HG03097 (cell line): ENCODE measurements at regions not wholly inside any gene's neighbourhood (a gene's known extent, or its start where the extent isn't known, plus 50 kb on each side); places are given as distances from the start of the nearest gene placed in this dataset.

ENCODE experiments used
- ATAC-seq: cut with Tn5 transposase; IDR thresholded peaks from one replicate; pipeline ENCODE4 v1.9.1; 2021; ENCODE audit not compliant: unreplicated experiment, low FRiP score

DNA sequence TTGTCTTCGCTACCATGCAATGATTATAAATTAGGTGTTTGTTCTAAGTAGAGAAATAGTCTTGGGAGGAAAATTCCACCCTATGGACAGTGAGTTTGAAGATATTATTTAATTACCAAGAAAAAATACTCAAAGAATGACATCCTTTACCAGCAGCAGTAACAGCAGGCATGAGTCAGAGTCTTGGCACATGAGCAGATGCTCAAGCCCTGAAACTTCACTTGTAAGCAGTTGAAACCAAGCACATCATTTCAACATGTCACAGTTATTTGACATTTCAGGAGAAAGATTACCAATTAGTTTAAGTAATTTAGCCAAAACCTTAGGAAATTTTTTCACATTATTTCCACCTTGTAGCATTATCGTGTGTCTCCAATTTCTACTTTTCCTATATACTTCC is 99.2 kb downstream of the C12orf50 start:
- no peak for ATAC-seq

DNA sequence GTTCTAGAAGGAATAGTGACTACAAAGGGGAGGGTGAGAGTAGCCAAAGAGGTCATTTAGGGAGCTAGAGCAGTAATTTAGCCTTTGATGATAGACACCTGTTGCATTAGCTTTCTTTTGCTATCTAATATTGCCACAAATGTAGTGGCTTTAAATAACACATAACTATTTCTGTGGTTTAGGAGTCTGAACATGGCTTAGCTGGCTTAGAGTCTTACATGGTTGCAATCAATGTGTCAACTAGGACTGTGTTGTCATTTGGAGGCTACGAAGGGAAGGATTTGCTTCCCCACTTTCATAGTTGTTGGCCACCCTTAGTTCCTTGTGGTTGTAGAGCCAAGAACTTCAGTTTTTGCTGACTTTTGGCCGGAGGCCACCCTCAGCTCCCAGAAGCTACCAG is 99.9 kb downstream of the C12orf50 start:
- no peak for ATAC-seq

DNA sequence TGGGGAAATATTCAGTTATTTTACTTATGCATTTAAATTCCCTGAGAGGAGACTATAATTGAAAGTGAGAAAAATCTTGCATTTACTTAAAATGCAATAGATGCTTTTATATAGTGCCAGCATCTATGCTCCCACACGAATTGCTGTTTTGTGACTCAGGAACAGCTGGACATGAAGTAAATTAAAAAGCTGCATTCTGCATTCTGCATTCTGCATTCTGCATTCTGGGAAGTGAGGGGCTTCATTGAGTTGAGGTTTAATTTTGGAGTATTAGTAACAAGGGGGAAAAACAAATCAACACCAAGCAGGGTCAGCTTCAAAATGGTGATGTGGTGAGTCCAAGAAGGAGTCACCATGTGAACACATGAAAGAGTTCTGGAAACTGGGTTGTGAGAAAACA is 101.2 kb downstream of the C12orf50 start:
- ATAC-seq, result no peak

DNA sequence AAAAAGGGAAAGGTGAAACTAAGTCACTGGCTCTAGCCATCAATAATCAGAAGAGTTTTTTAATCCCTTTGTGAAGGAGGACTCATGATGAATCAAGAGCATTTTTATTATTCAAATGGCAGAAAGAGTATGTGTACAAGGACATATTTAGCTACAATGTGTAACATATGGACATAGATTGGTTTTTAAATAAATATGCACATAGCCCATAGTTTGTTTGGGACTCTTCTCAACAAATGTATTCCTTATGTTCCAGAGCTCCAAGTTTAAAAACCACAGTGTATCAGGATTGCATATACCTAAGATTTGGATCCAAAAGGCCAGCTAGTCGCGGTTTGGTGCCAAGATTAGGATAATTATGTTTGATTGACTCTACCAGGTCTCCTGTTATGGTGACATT is 104.2 kb downstream of the C12orf50 start:
- ATAC-seq, result no peak

DNA sequence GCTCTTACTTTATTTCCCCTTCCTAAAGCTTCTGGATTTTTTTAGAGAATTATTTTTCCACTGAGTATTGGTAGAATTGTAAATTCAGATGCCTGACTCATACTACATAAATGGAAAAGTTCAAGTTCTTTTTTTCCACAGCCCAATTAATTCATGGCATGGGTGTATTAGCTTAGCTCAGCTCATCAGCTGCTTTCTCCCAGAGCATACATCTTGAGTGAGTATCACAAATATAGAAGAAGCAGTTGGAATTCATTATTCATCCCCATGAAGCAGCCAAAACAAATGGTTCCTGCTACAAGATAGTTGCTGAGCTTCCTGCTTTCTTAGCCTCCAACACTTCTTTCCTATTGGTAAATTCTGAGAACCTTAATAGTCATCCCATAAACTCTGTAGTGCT is 105.1 kb downstream of the C12orf50 start:
- ATAC-seq, result no peak

DNA sequence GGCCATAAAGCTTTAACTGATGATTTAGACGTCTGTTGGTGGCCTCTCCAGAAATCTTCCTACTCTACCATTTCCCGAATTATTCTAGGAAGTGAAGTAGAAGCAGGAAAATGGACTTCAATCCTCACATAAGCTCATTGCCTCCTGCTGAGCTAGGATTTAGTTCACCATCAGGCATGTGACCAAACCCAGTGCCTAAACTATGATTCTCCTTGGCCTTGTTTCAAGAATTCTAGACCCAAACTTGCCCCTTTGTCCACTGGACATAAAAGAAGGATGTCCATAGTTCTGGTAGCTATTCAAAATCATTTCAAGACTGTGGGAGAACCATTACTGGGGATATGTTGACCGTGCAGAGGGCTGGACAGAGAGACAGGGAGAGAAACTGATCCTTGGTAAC is 105.8 kb downstream of the C12orf50 start:
- no peak for ATAC-seq

DNA sequence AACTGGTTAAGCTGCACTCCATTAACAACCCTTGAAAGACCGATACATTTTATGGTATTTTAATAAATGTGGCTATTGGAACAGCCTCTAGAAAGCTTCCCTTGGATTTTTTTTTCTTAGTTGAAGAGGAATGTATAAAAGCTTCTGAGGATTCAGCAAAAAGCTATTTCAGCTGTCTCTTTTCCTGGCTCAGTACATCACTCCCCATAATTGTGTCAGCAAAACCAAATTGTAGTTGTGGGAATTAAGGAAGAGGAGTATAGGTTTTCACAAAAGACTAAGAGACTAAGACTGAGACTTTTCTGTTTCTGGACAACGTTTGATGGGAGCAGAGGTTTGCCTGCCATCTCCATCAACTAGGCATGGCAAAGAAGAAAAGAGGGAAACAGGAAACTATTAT is 106.5 kb downstream of the C12orf50 start:
- ATAC-seq, result no peak

DNA sequence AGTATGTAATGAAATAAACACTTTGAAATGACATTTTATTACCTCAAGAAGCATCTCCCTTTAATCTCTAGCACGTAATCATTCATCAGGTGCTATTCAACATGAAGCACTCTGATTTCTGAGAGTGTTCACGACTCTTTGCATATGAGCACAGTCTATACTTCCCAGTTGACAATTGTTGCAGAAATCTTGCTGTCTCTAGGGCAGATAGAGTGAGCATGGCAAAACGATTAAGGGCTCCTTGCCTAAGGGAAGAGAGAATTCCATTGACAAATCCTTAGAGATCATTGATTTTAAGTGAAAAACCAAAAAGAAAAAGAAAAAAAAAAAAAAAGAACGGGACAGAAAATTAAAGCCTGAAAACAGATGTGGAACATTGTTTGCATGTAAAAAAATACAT is 107.6 kb downstream of the C12orf50 start:
- ATAC-seq, result no peak

DNA sequence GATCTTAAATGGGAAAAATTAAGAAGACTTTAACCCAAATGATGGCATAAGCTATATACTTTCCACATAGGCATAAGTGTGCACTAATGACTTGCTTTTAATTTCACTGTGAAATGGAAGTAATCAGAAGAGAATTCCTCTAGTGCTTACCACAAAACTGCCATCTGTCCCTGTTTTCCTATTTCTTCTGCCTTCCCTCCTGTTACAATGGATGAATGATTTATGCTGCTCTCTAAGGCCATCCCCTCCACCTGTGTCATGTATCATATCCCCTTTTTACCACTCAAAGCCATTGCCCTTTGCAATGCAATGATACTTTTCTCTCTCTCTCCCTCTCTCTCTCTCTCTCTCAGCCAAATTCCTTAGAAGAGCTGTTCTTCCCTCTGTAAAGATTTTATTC is 109.1 kb downstream of the C12orf50 start:
- no peak for ATAC-seq

DNA sequence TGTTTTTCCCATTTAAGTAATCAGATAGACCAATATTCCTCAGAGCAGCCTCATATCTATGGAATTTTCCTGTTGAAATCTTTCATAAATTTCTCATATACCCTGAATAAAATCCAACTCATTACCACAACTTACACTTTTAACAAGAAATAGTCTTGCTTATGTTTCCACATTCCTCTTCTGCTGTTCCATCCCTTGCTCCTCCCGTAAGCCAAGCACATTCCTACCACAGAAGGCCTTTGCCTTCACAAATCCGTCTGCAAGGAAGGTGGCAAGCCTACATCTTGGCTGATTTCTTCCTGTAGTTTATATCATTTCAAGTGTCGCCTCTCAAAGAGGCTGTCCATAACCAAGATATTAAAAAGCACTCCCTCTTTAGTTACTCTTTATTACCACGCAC is 127.7 kb downstream of the C12orf50 start:
- no peak for ATAC-seq

DNA sequence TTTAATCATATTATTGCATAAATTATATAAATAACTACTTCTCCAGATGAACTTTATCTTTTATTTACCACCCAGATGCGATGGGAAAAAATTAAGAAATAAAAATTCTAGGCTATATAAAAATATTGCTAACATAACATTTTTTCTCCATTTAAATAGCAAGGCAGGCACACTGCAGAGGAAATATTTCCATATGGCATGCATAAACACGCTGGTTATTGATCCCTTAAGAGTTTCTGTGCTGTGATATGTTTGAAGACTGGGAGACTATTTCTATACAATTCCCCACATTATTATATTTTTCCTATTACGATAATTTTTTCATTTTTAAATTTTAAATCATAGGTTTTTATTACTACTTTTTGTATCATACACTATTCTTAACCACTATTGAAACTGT is 131.5 kb downstream of the C12orf50 start:
- no peak for ATAC-seq

DNA sequence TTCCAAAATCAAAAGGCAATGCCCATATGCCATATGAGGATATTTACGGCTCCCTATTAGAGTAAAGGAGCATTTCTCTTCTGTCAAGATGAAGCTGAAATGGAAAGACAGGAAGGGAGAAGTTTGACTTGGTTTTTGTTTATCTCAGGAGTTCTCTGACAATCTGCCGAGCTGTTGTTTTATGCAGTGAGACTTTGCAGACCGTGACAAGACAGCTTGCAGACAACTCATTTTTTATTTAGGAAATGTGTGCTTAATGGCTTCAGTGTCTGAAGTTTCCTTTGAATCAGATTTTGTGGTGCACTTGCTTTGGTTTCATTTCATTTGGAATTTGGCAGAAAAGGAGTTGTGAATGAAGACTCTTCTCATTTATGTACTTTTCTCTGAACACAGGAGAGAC is 145.4 kb downstream of the C12orf50 start:
- ATAC-seq, result no peak

DNA sequence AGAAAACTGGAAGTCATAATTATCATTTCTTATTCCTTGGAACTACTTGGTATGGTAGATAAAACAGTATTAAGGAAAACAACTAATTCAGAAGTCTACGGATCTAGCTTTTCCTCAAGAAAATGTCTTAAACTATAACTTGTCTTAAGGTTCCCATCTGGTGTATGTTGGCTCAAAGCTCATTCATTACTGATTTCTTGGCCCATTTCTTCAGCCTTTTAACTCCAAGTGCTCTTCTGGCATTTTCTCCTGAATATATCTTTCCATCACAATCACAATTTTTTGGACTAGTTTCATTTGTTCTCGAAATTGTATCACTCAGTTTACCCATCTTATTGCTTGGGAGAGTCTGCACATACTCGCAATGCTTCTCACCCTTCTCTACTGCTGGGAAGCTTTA is 150.1 kb downstream of the C12orf50 start:
- ATAC-seq, result no peak

DNA sequence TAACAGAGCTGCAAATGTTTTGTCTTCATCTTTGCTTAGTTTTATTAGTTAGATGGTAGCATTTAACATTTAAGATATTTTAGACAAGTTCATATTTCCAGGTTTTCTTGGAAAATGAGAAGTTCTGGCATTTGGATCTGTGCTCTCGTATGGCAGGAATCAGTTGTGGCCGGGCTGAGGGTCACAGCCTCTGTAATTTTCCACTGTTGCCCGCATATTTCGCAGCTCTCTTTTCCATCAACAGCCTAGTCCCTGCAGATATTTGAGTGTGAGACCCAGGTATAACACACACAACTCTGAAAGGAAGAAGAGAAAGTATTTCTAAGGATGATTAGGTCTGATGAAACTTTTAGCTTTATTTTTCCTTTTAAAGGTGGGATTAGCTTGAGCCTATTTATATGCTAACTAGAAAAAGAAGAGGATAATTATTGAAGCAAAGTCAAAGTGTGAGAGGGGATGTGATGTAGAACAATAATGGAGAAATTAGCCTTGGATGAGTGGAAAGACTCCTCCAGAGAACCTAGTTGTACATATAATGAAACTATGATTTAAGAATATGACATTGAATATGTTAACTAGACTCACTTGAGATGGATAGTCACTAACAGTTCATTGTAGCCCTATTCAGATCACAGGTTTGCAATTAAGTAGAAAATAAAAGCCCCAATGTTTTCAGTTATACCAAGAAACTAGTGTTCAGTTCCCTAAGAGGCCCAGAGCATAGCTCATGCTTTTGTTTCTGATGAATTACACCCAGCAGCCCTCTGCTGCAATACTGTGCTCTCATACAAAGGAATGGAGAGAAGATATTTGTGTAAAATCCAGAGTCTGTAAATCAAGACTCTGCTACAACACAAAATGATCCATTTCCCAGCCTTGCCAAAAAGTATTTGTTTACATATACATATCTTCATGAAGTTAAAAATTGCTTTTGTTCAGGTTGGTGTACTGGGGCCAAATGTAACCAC is 158.4 kb downstream of the C12orf50 start:
- ATAC-seq, result no peak

DNA sequence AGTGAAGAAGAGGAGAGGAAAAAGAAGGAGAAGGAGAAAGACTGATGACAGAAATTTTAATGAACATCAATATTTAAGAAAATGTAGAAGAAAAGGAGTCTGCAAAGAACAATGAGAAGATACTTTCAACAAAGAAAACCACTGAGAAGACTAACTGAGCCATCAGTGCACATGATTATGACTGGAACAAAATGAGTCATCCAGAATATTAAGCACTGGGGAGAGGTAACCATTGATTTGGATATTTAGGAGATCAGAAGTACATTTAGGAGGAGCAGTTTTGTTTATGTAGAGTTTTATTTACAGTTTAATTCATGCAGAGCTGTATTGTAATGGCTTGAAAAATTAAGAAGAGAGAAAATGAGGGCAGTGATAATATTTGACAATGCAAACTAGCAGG is 159.1 kb downstream of the C12orf50 start:
- no peak for ATAC-seq

DNA sequence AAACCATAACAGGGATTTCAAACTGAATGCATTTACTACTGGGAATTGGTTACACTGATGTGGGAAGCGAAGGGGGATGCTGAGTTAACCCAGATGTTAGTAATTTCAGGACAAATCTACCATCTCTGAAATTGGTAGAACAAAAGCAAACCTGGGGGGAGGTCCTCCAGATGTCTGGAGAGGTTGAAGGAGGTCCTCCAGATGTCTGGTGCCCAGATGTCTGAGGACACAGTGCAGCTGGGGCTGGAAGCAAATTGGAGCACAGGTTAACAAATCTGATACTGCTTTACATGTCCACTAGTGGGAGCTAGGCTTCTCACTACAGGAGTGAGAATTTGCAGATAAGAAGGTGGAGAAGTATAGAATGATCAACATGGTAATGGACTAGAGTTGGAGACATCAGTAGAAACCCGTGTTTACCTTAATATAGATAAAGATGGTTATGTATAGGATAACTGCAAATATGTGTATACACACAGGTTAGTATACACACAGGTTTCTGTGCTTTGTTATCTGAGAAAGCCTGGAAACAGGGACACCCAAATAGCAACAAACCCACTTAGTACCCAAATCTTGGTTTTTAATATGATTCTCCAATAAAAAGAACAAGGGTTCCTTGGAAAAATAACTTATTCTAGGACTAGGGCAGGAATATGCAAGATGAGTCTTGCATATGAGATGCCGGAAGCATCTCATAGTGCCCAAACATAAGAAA is 162.5 kb downstream of the C12orf50 start:
- ATAC-seq, result no peak

DNA sequence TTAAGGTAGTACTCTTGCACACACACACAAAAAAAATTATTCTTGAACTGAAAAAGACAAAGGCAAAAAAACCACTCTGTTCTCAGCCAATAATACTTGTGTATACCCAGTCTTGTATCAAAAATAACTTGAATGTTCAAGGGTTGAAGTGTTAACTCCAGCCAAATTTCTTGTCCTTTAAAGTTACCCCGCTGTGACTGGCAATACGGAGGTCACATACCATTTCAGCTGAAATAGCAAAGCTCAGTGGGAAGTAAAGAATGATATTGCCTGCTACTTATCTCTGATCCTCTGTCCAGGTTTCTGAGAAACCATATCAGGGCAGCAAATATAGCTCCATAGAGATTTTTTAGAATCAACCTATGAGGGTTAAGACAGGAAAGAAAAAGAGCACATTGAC is 167.4 kb downstream of the C12orf50 start:
- ATAC-seq, result no peak

DNA sequence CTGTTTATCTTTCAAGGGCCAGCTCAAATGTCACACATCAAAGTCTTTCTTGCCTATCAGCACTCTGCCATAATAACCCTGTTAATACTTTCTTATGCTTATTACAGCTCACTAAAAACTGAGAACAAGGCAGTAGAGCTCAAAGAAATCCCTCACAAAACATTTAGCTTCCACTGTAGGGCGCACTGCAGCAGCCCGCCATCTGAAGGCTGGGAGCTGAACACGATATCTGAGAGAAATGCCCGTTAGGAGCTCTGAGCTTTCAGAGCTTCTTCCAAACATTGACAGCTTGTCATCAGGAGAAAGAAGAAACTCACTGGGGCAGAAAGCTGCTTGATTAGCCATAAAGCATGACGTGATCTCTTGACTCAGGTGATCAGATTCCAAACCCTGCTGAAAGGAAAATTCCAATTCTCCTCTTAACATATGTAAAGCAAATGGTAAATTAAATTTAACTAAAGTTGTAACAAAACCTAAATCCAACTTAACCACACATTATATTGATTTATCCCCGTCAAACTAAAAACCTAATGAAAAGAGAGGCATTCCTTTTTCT is 175.7 kb downstream of the C12orf50 start:
- ATAC-seq, result no peak

DNA sequence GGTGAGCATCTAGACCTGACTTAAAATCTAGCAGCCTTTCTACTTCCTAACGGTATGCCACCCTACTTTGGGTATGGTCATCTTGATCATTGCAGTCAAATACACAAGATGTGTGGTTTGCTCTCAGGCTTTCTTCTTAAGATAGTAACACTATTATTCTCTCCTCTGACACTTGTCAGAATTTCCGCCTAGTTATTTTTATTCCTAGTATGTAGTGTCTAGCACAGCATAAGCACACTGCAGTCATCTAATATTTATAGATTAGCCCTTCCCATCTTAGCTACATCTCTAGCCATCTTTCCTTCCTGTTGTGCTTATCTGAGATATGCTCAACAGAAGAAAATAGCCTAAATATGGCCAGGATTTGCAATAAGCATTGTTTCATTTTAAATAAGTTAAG is 180.1 kb downstream of the C12orf50 start:
- ATAC-seq, result no peak

DNA sequence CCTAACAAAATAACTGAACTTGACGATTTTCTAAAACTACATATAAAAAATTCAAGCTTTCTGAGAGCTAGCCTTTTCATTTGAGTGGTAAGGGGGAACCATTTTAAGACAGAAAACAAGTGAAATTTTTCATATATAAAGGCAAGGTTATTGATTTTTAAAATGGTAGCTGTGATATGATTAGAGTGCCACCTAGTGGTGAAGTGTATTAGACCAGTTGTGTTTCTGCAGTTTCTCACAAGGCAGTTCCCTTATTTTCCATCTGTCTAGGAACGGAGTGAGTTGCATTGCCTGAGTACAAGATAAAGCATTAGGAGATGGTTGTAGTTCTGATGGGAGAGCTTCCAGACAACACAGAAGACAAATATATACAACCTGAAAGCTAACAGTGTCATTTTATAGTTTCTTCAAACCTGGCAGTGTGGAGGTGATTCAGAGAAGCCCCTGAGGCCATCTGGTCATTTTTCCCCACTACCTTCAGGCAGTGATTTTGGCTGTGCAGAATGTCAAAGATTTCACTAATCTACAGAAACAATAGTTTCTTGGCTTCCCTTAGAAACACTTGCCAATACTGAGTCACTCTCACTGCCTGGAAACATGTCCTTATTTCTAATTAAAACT is 180.8 kb downstream of the C12orf50 start:
- ATAC-seq, result no peak

DNA sequence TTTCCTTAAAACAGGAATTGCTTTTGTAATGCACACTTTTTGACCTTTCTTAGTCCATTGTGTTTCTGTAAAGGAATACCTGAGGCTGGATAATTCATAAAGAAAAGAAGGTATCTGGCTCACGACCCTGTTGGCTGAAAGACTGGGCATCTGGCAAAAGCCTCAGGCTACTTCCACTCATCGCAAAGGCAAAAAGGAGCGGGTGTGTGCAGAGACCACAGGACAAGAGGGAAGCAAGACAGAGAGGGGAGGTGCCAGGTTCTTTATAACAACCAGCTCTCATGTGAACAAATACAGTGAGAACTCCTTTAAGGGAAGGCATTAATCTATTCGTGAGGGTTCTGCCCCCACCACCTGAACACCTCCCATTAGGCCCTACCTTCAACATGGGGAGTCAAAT is 182.1 kb downstream of the C12orf50 start:
- no peak for ATAC-seq
